Naive thymus-derived CD4-positive, alpha-beta T cell (primary cell): ENCODE measurements at regions not wholly inside any gene's neighbourhood (a gene's known extent, or its start where the extent isn't known, plus 50 kb on each side); places are given as distances from the start of the nearest gene placed in this dataset.

ENCODE experiments used
- ATAC-seq: fragments of 150-1000 bp; cut with Tn5 transposase; 2 replicates; pipeline ENCODE4 v1.10.0; 2021; ENCODE audit warnings: mild to moderate bottlenecking, moderate library complexity
- CTCF ChIA-PET: fragments of 350-600 bp; sonication (Branson Sonifier 250); formaldehyde crosslinking; loops from one replicate; lab custom pipeline; 2021; ENCODE audit warnings: antibody characterized with exemption; lab: Charles Lee
- POLR2A ChIA-PET: fragments of 350-600 bp; sonication (Branson Sonifier 250); formaldehyde crosslinking; loops from one replicate; lab custom pipeline; 2021; ENCODE audit warnings: antibody characterized with exemption, inconsistent platforms; lab: Charles Lee
- DNase-seq, 9 donors: peaks; one replicate each; pipeline versions ENCODE4 v3.0.0 to v3.0.0-alpha.2; 2020 to 2022; ENCODE audit warnings: mixed read lengths in 1 of 9
- H3K27ac ChIP-seq: one replicate; pipeline ENCODE4 v1.7.0; 2013; ENCODE audit warnings: mild to moderate bottlenecking, low read depth, low read length, moderate library complexity
- H3K27me3 ChIP-seq, 2 donors: one replicate each; pipeline ENCODE4 v1.7.0; 2013; ENCODE audit warnings: low read length in 2 of 2, mild to moderate bottlenecking in 2 of 2, moderate library complexity in 2 of 2; ENCODE audit not compliant: control insufficient read depth in 2 of 2, insufficient read depth in 2 of 2
- H3K36me3 ChIP-seq, 3 experiments: 1 replicate in 2 of 3; 2 replicates in 1 of 3; pipeline ENCODE4 v1.7.0; 2013; ENCODE audit warnings: low read length in 3 of 3, mild to moderate bottlenecking in 3 of 3, moderate library complexity in 1 of 3; ENCODE audit not compliant: insufficient read depth in 3 of 3, control insufficient read depth in 2 of 3
- H3K4me1 ChIP-seq, 2 donors: one replicate each; pipeline ENCODE4 v1.7.0; 2013; ENCODE audit warnings: low read length in 2 of 2, mild to moderate bottlenecking in 2 of 2, moderate library complexity in 1 of 2; ENCODE audit not compliant: control insufficient read depth in 2 of 2, insufficient read depth in 2 of 2
- H3K4me3 ChIP-seq: 2 replicates; pipeline ENCODE4 v1.7.0; 2013; ENCODE audit warnings: mild to moderate bottlenecking, low read length
- H3K9me3 ChIP-seq, 3 experiments: 1 replicate in 2 of 3; 2 replicates in 1 of 3; pipeline ENCODE4 v1.7.0; 2013; ENCODE audit warnings: low read length in 3 of 3; ENCODE audit not compliant: control insufficient read depth in 2 of 3
- H3K27ac Mint-ChIP-seq, 9 donors: one replicate each; pipeline ENCODE4 v1.8.0; 2020 to 2022; ENCODE audit warnings: mixed read lengths in 9 of 9, mild to moderate bottlenecking in 8 of 9, moderate library complexity in 5 of 9, inconsistent platforms in 2 of 9
- H3K27me3 Mint-ChIP-seq, 5 donors: one replicate each; pipeline ENCODE4 v1.8.0; 2021 to 2022; ENCODE audit warnings: mixed read lengths in 5 of 5, mild to moderate bottlenecking in 1 of 5
- H3K36me3 Mint-ChIP-seq, 5 donors: one replicate each; pipeline ENCODE4 v1.8.0; 2020 to 2022; ENCODE audit warnings: mixed read lengths in 5 of 5, mild to moderate bottlenecking in 3 of 5, inconsistent platforms in 1 of 5
- H3K4me1 Mint-ChIP-seq, 7 donors: one replicate each; pipeline ENCODE4 v1.8.0; 2020 to 2022; ENCODE audit warnings: mixed read lengths in 7 of 7, mild to moderate bottlenecking in 3 of 7, inconsistent platforms in 1 of 7
- H3K4me3 Mint-ChIP-seq, 10 donors: one replicate each; pipeline ENCODE4 v1.8.0; 2020 to 2022; ENCODE audit warnings: mild to moderate bottlenecking in 10 of 10, mixed read lengths in 10 of 10, moderate library complexity in 6 of 10, inconsistent platforms in 2 of 10
- H3K9me3 Mint-ChIP-seq, 11 donors: one replicate each; pipeline ENCODE4 v1.8.0; 2020 to 2022; ENCODE audit warnings: mixed read lengths in 11 of 11, mild to moderate bottlenecking in 4 of 11, inconsistent platforms in 1 of 11, moderate library complexity in 1 of 11
- intact Hi-C, 2 donors: fragments of 100-400 bp; cut with micrococcal nuclease; formaldehyde crosslinking; loops; one replicate each; pipeline ENCODE4 v1.15.1; 2023

GRCh38 chr1:181296180-181296579 is 187.1 kb upstream of the CACNA1E start:
- Histone ChIP-seq H3K4me1 (no peaks in the 10 kb centered on the region), H3K36me3 (no peaks in the 10 kb centered on the region), H3K9me3 (no peaks in the 10 kb centered on the region), H3K4me3 (no peak overlapping the region), H3K27me3 (no peaks in the 10 kb centered on the region), H3K27ac (no peak overlapping the region)
- peaks cover 0 to 36% (median 4%) of the 10 kb centered on the region in 5 donors for H3K27me3 Mint-ChIP-seq
- H3K9me3 Mint-ChIP-seq = peaks cover 0 to 4% (median 0%) of the 10 kb centered on the region in 11 donors
- ChIA-PET POLR2A (interaction anchor here (0.5 kb wide), 1 partner anchor 127 kb away, joined by 4 read pairs; no protein-coding TSS in a partner anchor), CTCF (no interaction called here)
- intact Hi-C loops = no loop called here
- H3K27ac Mint-ChIP-seq = no peak overlapping the region
- DNase-seq = no peak
- H3K4me1 Mint-ChIP-seq = peaks cover 0 to 6% (median 0%) of the 10 kb centered on the region in 7 donors
- no peak for ATAC-seq
- H3K36me3 Mint-ChIP-seq = no peaks in the 10 kb centered on the region
- H3K4me3 Mint-ChIP-seq = no peak overlapping the region

GRCh38 chr1:181308098-181308497 is 175.2 kb upstream of the CACNA1E start:
- no peaks in the 10 kb centered on the region for H3K27me3 ChIP-seq
- intact Hi-C loops = loop anchor here in 1 of 2 donors (5.0 kb wide), 1 partner anchor 34 kb away; no protein-coding TSS in a partner anchor
- no peaks in the 10 kb centered on the region for H3K9me3 ChIP-seq
- POLR2A ChIA-PET = no interaction called here
- no peaks in the 10 kb centered on the region for H3K36me3 ChIP-seq
- Mint-ChIP-seq H3K27ac (no peak overlapping the region), H3K4me1 (peaks cover 0 to 10% (median 0%) of the 10 kb centered on the region in 7 donors), H3K36me3 (no peaks in the 10 kb centered on the region), H3K9me3 (peaks cover 0 to 9% (median 0%) of the 10 kb centered on the region in 11 donors), H3K27me3 (peaks cover 8 to 32% (median 13%) of the 10 kb centered on the region in 5 donors), H3K4me3 (no peak overlapping the region)
- no peak for ATAC-seq
- DNase-seq = no peak
- no peak overlapping the region for H3K27ac ChIP-seq
- CTCF ChIA-PET = interaction anchor here (1.0 kb wide), 1 partner anchor 9 kb away, joined by 4 read pairs; no protein-coding TSS in a partner anchor
- no peak overlapping the region for H3K4me3 ChIP-seq
- H3K4me1 ChIP-seq = no peaks in the 10 kb centered on the region

- CTCF ChIA-PET = no interaction called here
Observed at GRCh38 chr1:181310560-181310959, 172.8 kb upstream of the CACNA1E start.

GRCh38 chr1:181312946-181313345 is 170.4 kb upstream of the CACNA1E start:
- DNase-seq (no peak), ATAC-seq (no peak)
- Histone ChIP-seq H3K9me3 (no peaks in the 10 kb centered on the region), H3K4me1 (peaks cover 0 to 2% of the 10 kb centered on the region in 2 donors), H3K27me3 (peaks cover 0 to 24% of the 10 kb centered on the region in 2 donors), H3K36me3 (no peaks in the 10 kb centered on the region), H3K4me3 (no peak overlapping the region), H3K27ac (no peak overlapping the region)
- peaks cover 10 to 27% (median 16%) of the 10 kb centered on the region in 7 donors for H3K4me1 Mint-ChIP-seq
- no peak overlapping the region for H3K27ac Mint-ChIP-seq
- ChIA-PET POLR2A (no interaction called here), CTCF (interaction anchor here (1.0 to 1.1 kb wide), 2 partner anchors 110 to 112 kb away, joined by 3 to 5 read pairs; no protein-coding TSS in a partner anchor)
- peaks cover 0 to 2% (median 0%) of the 10 kb centered on the region in 11 donors for H3K9me3 Mint-ChIP-seq
- no peak overlapping the region for H3K4me3 Mint-ChIP-seq
- H3K27me3 Mint-ChIP-seq = peaks cover 45 to 58% (median 48%) of the 10 kb centered on the region in 5 donors
- peaks cover 0 to 4% (median 0%) of the 10 kb centered on the region in 5 donors for H3K36me3 Mint-ChIP-seq
- intact Hi-C loops = loop anchor here in 1 of 2 donors (1.0 kb wide), 2 partner anchors 110 to 123 kb away; no protein-coding TSS in a partner anchor

More at GRCh38 chr1:181310560-181310959, 172.8 kb upstream of the CACNA1E start:
- Mint-ChIP-seq H3K4me1 (peaks cover 5 to 14% (median 8%) of the 10 kb centered on the region in 7 donors), H3K27ac (no peak overlapping the region), H3K4me3 (no peak overlapping the region), H3K9me3 (peaks cover 0 to 2% (median 0%) of the 10 kb centered on the region in 11 donors), H3K27me3 (peaks cover 24 to 39% (median 30%) of the 10 kb centered on the region in 5 donors), H3K36me3 (no peaks in the 10 kb centered on the region)
- Histone ChIP-seq H3K4me1 (no peaks in the 10 kb centered on the region), H3K4me3 (no peak overlapping the region), H3K36me3 (no peaks in the 10 kb centered on the region), H3K27me3 (peaks cover 0 to 17% of the 10 kb centered on the region in 2 donors), H3K27ac (no peak overlapping the region), H3K9me3 (no peaks in the 10 kb centered on the region)
- POLR2A ChIA-PET = no interaction called here
- ATAC-seq (no peak), DNase-seq (no peak)
- intact Hi-C loops = no loop called here

GRCh38 chr1:181313466-181313865 is 169.9 kb upstream of the CACNA1E start:
- intact Hi-C loops = loop anchor here in 1 of 2 donors (1.0 kb wide), 1 partner anchor 123 kb away; no protein-coding TSS in a partner anchor
- Histone ChIP-seq H3K9me3 (no peaks in the 10 kb centered on the region), H3K27me3 (peaks cover 0 to 29% of the 10 kb centered on the region in 2 donors), H3K4me1 (peaks cover 0 to 7% of the 10 kb centered on the region in 2 donors), H3K4me3 (no peak overlapping the region), H3K36me3 (no peaks in the 10 kb centered on the region), H3K27ac (no peak overlapping the region)
- Mint-ChIP-seq H3K27ac (no peak overlapping the region), H3K36me3 (peaks cover 0 to 4% (median 0%) of the 10 kb centered on the region in 5 donors), H3K27me3 (peaks cover 50 to 63% (median 54%) of the 10 kb centered on the region in 5 donors), H3K9me3 (peaks cover 0 to 2% (median 0%) of the 10 kb centered on the region in 11 donors), H3K4me1 (peaks cover 10 to 32% (median 21%) of the 10 kb centered on the region in 7 donors), H3K4me3 (no peak overlapping the region)
- ATAC-seq (no peak), DNase-seq (no peak)
- ChIA-PET CTCF (interaction anchor here (1.0 to 1.1 kb wide), 2 partner anchors 109 to 111 kb away, joined by 3 to 5 read pairs; no protein-coding TSS in a partner anchor), POLR2A (interaction anchor here (0.6 kb wide), 1 partner anchor 18 kb away, joined by 3 read pairs; no protein-coding TSS in a partner anchor)

GRCh38 chr1:181314010-181314409 is 169.3 kb upstream of the CACNA1E start:
- Histone ChIP-seq H3K9me3 (no peaks in the 10 kb centered on the region), H3K4me3 (no peak overlapping the region), H3K36me3 (no peaks in the 10 kb centered on the region), H3K4me1 (peaks cover 0 to 10% of the 10 kb centered on the region in 2 donors), H3K27ac (no peak overlapping the region), H3K27me3 (peaks cover 0 to 33% of the 10 kb centered on the region in 2 donors)
- peaks cover 0 to 4% (median 0%) of the 10 kb centered on the region in 5 donors for H3K36me3 Mint-ChIP-seq
- H3K9me3 Mint-ChIP-seq = no peaks in the 10 kb centered on the region
- ATAC-seq = no peak
- CTCF ChIA-PET = interaction anchor here (1.1 kb wide), 1 partner anchor 111 kb away, joined by 3 read pairs; no protein-coding TSS in a partner anchor
- peak overlapping the region in 1 of 10 donors; percentile 25 for H3K4me3 Mint-ChIP-seq
- H3K4me1 Mint-ChIP-seq = peaks cover 15 to 38% (median 25%) of the 10 kb centered on the region in 7 donors
- H3K27me3 Mint-ChIP-seq = peaks cover 56 to 65% (median 59%) of the 10 kb centered on the region in 5 donors
- DNase-seq = no peak
- H3K27ac Mint-ChIP-seq = no peak overlapping the region
- POLR2A ChIA-PET = interaction anchor here (0.6 kb wide), 1 partner anchor 17 kb away, joined by 3 read pairs; no protein-coding TSS in a partner anchor
- intact Hi-C loops = no loop called here
